ENCODE measurements at regions not wholly inside any gene's neighbourhood (a gene's known extent, or its start where the extent isn't known, plus 50 kb on each side); places are given as distances from the start of the nearest gene placed in this dataset.
A peak's percentile ranks its signal among the peaks of the same experiment; 100 is the strongest.
"Not testable (repeated sequence)": the region's sequence is repeated elsewhere in the genome, so short reads cannot be mapped to it uniquely, and the experiment has no call there.

DNA sequence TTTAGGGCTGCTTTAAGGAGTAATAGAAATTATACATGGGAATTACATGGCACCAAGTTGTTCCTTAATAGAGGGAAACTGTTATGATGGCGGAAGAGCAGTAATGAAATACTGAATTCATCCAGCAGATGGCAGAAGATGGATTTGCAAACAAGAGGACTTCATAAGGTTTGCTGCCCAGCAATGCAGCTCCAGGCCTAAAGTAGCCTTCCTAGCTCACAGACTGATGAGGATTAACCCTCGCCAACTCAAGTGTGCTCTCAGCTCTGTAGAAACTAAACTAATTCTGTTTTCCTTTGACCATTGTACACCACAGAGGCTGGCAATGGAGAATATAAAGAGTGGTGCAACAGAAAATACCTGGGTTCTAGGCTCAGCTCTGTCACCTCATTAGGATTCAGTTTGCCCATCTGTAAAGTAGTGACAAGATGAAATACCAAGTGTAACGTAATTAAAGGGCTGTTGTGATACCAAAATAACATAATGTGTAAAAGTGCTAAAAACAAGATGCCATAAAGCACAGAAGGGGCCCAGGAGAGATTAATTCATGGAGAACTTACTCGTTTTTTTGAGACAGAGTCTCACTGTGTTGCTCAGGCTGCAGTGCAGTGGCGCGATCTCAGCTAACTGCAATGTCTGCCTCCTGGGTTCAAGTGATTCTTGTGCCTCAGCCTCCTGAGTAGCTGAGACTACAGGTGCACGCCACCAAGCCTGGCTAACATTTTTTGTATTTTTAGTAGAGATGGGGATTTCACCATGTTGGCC, 102.4 kb upstream of the SERBP1 start:
- peak; percentile 59 for DNase-seq

DNA sequence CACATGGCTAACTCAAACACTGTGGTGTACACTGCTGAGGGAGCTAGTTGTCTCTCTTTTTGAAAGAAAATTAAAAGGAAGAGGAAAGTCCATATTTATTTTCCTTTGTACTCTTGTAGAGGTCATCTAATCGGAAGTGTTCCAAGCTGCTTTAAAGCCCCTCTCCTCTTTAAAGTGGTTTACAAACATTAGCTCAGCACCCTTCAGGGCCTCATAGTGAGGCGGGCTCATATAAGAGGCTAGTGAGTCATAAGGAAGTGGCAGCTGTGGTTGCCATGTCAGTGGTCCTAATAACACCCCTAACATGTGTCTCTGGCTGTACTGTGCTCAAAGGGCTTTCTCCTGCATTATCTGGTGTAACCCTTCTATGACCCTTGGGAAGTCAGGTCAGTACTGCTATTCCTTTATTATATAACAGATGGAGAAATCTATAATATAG, 104.4 kb upstream of the SERBP1 start:
- no peak for DNase-seq

DNA sequence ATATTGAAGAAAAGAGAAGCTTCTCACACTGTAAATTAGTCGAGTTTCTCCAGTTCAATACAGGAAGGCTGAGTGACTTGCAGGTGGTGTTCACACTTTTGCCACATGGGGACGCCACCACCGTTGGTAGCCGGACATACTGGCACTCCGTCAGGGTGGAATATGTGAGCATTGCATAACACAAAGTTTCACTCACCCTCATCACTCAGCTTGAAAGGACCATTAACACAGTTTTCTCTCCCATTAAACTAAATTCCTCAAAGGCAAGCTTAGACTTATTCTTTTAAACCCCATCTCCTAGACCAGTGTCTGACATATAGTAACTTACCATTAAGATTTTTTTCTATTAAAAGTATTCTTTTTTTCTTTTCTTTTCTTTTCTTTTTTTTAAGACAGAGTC, 105.3 kb upstream of the SERBP1 start:
- peak; percentile 47 for DNase-seq

DNA sequence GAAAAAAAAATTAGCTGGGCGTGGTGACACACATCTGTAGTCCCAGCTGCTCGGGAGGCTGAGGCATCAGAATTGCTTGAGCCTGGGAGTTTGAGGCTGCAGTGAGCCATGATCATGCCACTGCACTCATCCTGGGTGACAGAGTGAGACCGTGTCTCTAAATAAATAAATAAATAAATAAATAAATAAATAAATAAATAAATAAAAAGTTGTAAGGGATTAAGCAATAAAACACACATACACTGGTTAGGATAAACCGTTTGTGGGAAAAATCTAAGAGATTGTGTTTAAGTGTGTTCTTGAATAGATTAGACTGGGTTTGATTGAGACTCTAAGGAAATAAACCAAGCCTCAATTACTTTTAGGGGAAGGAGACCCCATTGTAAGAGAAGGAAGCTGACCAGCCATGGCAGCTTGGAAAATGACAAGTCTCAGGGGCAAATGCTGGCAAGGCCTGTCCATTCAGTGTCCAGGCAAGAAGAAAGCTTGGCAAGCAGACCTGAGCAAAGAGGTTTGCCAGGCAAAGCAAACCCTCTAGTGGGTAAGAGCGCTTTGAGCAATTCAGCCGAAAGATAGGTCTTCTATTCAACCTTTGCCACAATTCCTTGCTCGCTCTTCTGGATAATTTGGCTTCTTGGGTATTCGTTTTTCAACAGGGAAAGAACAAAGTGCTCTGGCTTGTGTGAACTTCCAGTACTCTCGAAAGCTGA, 106.9 kb upstream of the SERBP1 start:
- DNase-seq, result peak; percentile 73

DNA sequence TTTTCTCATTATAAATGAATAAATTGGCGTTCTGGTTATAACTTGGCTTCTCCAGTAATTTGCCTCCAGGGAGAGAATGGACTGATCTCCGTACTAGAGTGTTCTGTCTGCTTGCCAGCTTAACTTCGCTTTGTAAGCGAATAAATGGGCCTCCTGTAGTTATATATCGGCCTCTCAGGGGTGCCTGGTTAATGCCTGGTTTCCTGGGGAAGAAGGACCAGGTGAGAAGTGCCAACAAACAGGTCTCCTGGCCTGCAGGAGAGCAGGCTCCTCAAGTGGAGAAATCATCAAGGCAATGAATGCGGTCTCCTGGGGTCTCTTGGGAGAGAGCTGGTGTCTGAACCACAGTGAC, 107.4 kb upstream of the SERBP1 start:
- DNase-seq, result no peak

DNA sequence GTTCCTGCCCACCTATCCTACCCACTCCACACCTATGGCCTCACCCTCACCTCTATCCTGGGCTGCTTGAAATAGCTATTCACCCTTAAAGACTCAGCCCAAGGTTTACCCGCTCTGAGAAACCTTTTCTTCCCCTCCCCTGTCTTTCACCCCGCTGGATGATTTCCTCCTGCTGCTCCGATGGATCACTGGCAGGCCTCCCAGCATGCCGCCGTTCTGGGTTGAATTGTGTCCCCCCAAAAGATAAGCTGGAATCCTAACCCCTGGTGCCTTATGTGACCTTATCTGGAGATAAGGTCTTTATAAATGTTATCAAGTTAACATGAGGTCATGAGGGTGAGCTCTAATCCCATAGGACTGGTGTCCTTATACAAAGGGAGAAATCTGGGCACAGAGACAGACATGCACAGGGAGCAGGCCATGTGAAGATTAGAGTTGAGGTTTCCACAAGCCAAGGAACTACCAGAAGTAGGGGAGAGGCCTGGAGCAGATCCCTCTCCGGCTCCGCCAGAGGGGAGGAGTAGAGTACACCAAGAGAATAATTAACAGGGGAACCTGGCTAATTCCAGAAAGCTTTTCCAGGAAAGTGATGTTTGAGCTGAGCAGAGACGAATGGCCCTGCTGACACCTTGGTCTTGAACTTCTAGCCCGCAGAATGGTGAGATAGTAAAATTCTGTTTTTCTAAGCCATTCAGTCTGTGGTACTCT, 110.0 kb upstream of the SERBP1 start:
- no peak for DNase-seq

DNA sequence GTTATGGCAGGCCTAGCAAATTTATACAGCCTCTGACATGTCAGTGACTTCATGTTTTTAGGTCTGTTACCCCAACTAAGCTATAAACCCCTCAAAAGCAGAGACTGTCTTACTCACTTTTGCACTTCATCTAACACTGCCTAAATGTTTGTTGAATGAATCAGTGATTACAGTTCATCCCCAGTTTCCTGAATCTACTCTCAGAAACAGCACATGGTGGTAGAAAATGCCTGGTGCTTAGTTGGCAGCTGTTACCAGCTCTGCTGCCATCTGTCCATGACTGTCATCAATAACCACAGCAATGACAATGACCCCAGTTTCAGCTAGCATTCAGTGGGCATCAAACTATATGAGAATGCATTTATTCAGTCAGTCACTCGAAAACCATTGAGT, 110.5 kb upstream of the SERBP1 start:
- no peak for DNase-seq

DNA sequence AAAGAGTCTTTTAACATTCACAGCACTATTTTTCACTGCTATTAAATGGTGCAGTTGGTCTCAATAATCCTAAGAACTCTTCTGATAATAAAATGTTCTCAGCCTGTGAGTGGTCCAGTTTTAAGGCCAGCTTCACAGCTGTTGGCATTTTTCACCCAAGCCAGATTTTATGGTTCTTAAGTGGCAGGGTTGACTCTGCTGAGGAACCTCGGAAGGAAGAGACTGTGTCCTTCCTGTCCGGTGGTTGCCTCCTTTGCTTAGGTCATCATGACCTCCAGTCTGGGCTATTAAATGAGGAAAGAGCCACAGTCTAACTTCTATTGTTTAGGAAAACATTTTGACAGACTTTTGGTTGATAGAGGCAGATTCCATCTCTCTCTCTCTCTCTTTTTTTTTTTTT, 112.5 kb upstream of the SERBP1 start:
- no peak for DNase-seq

DNA sequence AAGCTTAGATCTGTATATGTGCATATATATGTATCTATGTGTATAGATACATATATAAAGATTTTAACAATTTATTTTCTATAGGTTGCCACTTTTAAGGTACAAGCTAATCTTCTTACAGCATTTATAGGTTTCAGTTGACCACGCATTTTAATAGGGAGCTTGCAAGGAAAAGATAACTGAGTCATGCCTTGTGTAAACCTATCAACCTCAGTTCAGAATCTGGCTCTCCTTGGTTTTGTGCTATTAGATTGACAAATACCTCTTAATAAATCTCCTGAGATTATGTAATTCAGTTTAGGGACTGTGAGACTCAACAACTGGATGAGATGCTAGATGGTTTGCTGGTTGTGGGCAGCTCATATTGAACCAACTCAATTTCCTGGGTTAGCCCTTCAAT, 114.7 kb upstream of the SERBP1 start:
- DNase-seq, result no peak

DNA sequence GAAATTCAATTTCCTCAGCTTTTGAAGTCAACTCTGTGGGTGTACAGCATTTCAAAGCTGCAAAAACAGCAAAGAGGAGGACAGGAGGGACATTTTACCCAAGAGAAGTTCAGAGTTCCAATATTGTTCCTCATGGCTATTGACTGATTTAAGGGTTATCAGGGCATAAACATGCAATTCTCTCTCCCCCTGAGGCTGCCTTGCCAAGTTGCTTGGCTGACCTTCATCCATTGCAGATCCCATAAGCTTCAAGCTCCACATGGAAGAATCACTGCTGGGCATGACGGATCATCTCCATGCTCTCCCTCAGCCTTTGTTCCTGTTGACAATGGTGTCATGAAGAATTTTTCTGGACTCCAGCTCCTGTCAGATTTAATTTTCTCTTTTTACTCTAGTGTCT, 115.2 kb upstream of the SERBP1 start:
- no peak for DNase-seq

DNA sequence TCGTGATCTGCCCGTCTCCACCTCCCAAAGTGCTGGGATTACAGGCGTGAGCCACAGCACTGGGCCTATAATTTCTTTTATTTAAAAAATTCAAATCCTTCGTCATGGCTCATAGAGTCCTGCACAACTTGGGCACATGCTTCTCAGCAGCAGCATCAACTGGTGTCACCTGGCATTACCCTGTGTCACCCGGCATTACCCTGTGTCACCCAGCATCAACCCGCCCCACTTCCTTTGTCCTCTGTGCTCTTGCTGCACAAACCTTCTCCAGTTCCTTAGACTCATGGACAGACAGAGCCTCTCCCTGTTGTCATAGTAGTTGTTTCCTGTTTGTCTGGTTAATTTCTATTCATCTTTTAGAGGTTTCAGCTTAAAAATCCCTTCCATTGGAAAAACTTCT, 121.2 kb upstream of the SERBP1 start:
- no peak for DNase-seq

DNA sequence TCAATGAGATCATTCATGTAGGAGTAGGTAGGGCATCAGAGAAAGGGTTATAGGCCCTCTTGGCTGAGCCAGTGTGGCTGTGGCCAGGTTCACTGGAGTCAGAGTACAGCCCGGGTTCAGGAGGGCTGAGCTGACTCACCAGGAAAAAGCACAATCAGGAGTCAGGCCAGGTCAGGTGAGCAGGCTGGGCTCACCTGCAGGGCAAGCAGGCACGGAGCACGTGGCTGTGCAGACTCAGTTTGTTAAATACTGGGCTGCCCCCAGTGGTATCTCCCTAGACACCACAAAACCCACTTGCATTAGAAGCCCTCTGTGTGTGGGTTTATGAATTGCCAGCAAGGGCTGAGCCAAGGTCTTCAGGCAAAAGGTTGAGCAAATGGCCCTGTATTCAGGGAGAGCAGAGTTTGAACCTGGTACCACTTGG, 122.1 kb upstream of the SERBP1 start:
- DNase-seq, result no peak

DNA sequence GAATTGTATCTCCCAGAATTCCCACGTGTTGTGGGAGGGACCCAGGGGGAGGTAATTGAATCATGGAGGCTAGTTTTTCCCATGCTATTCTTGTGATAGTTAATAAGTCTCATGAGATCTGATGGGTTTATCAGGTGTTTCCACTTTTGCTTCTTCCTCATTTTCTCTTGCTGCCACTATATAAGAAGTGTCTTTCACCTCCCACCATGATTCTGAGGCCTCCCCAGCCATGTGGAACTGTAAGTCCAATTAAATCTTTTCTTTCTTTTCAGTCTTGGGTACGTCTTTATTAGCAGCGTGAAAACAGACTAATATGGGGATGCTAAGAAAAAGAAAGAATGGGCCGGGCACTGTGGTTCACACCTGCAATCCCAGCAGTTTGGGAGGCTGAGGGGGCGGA, 124.0 kb upstream of the SERBP1 start:
- DNase-seq, result not testable (repeated sequence)

DNA sequence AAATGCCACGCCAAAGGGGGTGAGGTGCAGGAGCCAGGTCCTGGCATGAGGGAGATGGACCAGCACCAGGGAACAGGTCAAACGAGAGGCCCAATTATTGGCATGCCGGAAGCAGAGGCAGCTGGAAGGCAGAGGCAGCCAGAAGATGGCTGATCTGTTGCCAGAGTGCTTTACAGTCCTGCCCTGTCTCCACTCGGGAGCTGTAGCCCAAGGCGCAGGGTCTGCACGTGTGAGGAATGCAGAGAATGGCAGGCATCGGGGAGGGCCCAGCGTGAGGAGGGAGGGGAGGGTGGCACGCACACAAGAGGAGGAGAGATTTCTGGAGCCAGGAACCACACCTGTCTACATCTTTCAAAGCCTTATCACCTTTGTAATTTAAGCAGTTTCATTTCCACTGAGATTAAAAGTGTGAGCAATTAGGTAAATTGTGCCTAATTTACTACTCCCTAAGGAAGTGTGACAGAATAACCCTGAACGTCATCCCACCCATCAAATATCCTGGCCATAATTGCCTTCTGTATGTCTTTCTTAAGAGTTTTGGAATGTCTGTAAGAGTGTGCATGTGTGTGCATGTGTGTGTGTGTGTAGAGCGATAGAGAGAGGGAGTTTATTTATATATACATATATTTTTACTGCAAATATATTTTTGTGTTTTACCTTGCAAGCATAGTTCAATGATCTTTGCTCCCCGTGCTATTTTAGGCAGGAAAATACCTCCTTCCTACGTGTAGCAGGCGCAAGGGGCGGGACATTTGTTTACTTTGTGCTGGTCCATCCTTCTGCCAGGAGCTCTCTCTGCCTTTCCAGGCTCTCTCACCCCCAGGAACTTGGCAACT, 125.5 kb upstream of the SERBP1 start:
- DNase-seq, result no peak

DNA sequence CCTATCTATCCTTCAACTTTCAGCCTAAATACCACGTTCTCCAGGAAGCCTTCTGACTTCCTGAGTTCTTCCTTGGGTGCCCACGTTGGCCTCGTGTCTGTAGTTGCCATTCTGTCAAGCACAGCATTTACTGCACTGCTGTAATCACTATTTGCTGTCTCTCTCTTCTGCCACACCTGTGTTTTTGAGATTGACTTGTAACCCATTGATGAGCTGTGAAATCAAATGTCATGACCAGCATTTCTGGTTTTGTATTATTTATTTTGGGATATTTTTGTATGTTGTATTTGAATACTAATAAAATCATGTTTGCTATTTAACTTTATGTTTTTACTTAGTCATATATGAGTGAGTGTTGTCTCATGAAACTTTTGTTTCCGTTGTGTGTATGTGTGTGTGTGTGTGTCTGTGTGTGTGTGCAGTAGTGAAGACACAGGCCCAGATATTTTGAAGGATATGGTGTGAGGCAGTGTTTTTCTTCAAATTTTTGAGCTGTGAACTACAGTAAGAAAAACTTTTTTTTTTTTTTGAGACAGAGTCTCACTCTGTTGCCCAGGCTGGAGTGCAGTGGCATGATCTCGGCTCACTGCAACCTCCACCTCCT, 126.2 kb upstream of the SERBP1 start:
- no peak for DNase-seq

DNA sequence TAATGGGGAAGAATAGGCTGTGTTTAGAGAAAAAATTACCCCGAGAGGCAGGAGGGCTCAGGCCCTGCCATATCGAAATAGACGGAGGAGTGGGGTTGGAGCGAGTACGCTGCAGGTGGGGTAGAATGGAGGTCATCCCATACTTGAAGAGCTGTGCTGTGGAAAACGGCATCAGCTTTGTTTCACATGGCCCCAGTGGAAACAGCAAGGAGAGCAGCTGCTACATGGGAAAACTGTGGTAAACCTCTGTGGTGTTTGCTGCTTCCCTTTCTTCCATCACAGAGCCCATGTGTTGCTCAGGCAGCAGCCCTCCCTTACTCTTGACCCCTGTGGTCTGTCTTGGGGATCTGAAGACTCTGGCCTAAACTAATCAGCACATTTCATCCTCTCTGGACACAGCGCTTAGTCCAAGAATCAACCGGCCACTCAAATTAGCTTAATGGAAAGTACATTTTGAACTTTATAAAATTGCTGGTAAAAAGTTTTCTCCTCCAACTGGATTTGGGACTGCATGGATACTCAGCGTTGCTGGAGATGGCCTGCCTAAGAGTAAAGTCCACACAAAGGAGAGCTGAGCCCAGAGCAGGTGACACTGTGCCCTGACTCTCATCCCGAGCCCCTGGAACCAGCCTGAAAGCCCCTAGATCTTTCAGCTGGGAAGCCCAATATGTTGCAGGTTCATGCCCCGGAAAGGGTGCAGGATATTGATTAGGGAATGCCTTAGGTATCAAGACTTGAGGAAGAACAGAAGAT, 127.1 kb upstream of the GADD45A start:
- no peak for DNase-seq

DNA sequence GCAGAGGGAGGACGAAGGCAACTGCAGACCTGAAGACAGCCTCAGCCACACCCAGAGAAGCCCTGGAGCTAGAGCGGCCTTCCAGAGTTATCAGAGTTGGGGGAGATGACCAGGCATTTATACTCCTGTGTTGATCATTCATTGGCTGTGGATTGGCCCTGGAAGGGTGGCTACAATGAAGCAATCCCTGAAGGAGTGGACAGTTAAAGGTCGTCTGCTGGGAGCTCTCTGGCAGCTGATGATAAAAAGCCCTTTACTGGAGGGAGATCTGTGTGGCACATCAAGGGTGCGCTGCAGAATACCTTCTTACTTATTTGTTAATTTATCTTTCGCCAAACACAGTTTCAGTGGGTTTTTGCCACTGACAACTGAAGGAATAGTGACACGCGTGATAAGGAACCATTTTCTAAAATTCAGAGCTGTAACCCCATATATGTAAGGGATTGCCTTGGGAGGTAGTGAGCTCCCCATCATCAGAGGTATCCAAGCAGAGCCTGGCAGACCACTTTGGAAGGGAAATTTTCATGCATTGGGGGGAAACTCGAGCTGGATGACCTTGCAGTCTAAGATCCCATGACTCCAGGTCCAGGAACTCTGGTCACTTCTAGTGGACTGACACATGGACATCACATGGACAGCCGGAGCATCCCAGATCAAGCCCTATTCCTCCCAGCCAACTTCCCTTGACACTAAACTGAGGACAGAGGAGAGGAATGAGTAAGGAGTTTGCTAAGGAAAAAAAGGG, 126.4 kb upstream of the GADD45A start:
- DNase-seq, result no peak

DNA sequence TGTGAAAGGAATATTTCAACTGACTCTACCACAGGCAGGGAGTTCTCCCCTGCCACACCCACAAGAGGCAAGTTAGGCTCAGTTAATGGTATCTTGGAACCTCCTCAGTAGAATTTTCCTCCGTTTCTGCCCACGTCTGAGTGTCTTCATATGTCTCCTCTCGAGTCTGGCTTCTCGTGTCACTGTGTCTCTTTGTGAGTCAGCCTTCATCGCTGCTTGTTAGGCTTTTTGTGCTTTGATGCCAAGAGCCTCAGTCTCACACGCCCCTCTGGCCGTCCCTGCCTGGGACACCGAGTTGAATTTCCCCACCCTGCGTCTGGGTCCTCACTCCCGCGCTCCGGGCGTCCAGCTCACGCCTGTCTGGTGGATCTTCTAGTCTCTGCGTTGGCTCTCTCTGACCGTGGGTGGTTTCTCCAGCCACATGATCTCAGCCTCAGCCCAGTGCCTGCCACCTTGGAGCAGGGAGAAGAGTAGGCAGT, 125.7 kb upstream of the GADD45A start:
- no peak for DNase-seq

DNA sequence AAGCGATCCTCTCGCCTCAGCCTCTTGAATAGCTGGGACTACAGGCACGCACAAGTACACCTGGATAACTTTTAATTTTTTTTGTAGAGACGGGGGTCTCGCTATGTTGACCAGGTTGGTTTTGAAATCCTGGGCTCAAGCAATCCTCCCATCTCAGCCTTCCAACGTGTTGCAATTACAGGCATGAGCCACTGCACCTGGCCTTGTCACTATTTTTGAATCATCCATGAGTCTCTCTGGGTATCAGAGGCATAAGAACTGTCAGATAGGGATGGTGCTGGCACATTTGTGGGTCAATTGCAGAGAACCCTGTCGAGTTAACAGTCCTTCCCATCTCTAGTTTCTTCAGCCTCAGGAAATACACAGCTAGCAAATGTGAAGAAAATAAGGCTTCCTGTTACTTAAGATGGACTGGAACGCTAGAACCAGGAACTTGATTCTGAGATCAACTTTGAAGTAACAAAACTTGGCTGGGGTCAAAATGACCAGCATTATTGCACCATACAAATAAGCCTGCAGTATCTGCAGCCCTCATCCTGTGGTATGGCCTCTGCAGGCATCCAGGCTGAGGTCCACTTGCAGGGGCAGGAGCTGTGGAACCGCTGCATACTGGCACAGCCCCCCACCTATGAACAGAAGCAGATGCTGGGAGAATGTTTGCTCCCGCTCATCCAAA, 124.3 kb upstream of the GADD45A start:
- DNase-seq, result no peak

DNA sequence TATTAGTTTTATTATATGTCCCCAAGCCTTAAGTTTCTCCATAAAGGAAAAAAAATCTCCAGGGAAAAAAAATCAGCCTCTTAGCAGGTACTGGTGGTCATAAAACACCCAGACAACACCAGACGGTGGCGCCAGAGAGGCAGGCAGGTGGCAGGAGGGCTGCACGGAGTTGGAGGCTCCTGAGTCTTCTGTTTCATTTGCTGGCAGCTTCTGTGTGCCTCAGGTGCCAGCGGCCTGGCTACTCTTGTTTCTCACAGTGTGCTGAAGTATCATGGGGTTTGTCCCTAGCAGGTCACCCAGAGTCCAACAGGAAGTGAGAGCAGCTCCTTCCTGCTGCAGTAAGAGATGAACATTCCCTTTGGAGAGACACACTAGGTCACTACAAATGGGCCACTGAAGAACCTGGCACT, 123.3 kb upstream of the GADD45A start:
- peak; percentile 72 for DNase-seq

All from NCI-H446 treated with DMSO at 0.1 percent for 48 hours (cell line).